ENCODE measurements at regions not wholly inside any gene's neighbourhood (a gene's known extent, or its start where the extent isn't known, plus 50 kb on each side); places are given as distances from the start of the nearest gene placed in this dataset.

GRCh38 chr4:151933122-151933827 is 172.5 kb upstream of the GATB start (continued):
- no peak for TF ChIP-seq ZNF155 (tag by site-specific recombination; IDR thresholded peaks at IDR 0.05)

DNA sequence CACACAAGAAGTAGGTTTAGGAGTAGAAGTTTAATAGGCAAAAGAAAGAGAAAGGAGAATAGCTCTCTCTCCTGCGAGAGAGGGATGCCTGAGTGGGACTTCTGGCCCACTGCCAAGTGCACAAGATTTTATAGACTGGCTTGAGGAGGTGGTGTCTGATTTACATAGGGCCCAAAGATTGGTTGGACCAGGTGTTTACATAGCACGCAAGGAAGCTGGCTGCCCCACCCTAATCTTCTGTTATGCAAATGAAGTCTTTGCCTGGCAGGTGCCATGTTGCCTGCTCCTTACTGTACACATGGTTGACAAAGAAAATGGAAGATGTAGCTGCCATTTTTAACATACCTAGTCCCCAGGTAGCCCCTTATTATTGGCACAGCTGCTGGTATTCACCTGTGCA is 170.8 kb upstream of the GATB start:
- no peak overlapping the region for H3K27ac ChIP-seq (ENCODE audit: extremely low read depth, low read depth, low read length)
- TF ChIP-seq ZBTB7A (tag by site-specific recombination; IDR thresholded peaks at IDR 0.05; ENCODE audit: low read depth) (no peak), YY1 (tag by site-specific recombination; IDR thresholded peaks at IDR 0.05) (0 out of 2 replicates have a peak, but pooled peaks have one; percentile 35), ZNF561 (tag by site-specific recombination; IDR thresholded peaks at IDR 0.05; ENCODE audit: borderline replicate concordance) (peak; percentile 66; the same call in 1 of the 2 replicates), ZNF350 (tag by site-specific recombination; IDR thresholded peaks at IDR 0.05) (0 out of 2 replicates have a peak, but pooled peaks have one; percentile 44), ZNF785 (tag by site-specific recombination; IDR thresholded peaks at IDR 0.05) (no peak), MEIS1 (CRISPR knock-in tag; IDR thresholded peaks at IDR 0.05; ENCODE audit: borderline replicate concordance) (no peak), ZNF837 (tag by site-specific recombination; IDR thresholded peaks at IDR 0.05) (no peak), INSM2 (tag by site-specific recombination; IDR thresholded peaks at IDR 0.05) (no peak), EGR2 (tag by site-specific recombination; IDR thresholded peaks at IDR 0.05; ENCODE audit: low read depth) (no peak), PBX3 (CRISPR knock-in tag; IDR thresholded peaks at IDR 0.05) (no peak)
- POLR2A ChIA-PET: no interaction called here
- H3K4me3 ChIP-seq (ENCODE audit: low read depth, low read length): no peak overlapping the region
- H3K4me1 ChIP-seq (ENCODE audit: control insufficient read depth, insufficient read depth, low read length): no peaks in the 10 kb centered on the region
- H3K9me3 ChIP-seq (ENCODE audit: control insufficient read depth, insufficient read depth, low read depth, low read length): no peaks in the 10 kb centered on the region
- H3K36me3 ChIP-seq (ENCODE audit: control insufficient read depth in 2 of 2, insufficient read depth in 1 of 2, low read length in 2 of 2): no peaks in the 10 kb centered on the region
- CTCF ChIA-PET: no interaction called here

DNA sequence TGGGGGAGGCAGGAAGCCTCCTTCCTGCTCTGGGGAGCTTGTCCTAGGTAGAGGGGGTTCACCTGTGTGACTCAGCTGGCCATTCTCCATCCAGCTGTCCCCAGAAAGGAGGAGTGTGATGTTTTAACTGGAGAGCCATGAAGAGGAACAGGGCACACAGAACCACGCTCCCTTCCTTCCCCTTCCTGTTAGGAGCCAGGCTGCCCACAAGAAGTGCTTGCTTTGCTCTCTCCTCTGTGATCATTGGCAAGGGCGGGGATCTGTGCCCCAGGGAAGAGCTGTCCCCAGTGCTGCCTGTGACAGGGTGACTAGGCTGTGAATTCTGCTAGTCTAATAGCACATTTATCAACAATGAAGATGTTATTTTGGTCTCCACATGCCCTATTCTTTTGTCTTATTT is 169.6 kb upstream of the GATB start:
- no peaks in the 10 kb centered on the region for H3K4me1 ChIP-seq (ENCODE audit: control insufficient read depth, insufficient read depth, low read length)
- CTCF ChIA-PET: no interaction called here
- H3K4me3 ChIP-seq (ENCODE audit: low read depth, low read length): no peak overlapping the region
- POLR2A ChIA-PET: no interaction called here
- H3K36me3 ChIP-seq (ENCODE audit: control insufficient read depth in 2 of 2, insufficient read depth in 1 of 2, low read length in 2 of 2): no peaks in the 10 kb centered on the region
- TF ChIP-seq REST (tag by site-specific recombination; IDR thresholded peaks at IDR 0.05) (0 out of 2 replicates have a peak, but pooled peaks have one; percentile 43), ZNF785 (tag by site-specific recombination; IDR thresholded peaks at IDR 0.05) (no peak), ZNF391 (tag by site-specific recombination; IDR thresholded peaks at IDR 0.05; ENCODE audit: borderline replicate concordance, low read depth) (no peak), ZNF623 (tag by site-specific recombination; IDR thresholded peaks at IDR 0.05) (no peak)
- no peak overlapping the region for H3K27ac ChIP-seq (ENCODE audit: extremely low read depth, low read depth, low read length)
- no peaks in the 10 kb centered on the region for H3K9me3 ChIP-seq (ENCODE audit: control insufficient read depth, insufficient read depth, low read depth, low read length)
